ENCODE measurements at regions not wholly inside any gene's neighbourhood (a gene's known extent, or its start where the extent isn't known, plus 50 kb on each side); places are given as distances from the start of the nearest gene placed in this dataset.

DNA sequence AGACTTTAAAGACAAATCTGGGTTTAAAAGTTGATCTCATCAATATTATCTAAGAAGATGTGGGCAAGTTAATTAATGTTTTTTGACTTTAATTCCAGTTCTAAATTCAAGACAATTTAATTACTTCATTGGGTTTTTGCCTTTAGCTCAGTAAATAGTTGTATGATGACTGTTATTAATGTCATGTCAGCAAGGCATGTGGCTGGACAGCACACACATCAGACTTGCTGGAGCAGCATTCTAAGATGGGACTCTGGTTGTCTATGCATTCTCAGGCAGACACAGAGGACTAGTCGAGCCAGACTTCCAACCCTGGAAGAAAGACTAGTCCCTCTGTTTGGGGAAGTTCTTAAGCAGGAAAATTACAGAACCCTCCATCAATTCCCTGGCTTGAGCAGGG lies 180.7 kb upstream of the GK2 start:
- TF ChIP-seq TAF1 (IDR thresholded peaks at IDR 0.05; ENCODE audit: borderline replicate concordance, low read depth, low read length) (no peak), NFYA (IDR thresholded peaks at IDR 0.05; ENCODE audit: borderline replicate concordance, low read depth, low read length) (no peak)
